ENCODE measurements at regions not wholly inside any gene's neighbourhood (a gene's known extent, or its start where the extent isn't known, plus 50 kb on each side); places are given as distances from the start of the nearest gene placed in this dataset.

DNA sequence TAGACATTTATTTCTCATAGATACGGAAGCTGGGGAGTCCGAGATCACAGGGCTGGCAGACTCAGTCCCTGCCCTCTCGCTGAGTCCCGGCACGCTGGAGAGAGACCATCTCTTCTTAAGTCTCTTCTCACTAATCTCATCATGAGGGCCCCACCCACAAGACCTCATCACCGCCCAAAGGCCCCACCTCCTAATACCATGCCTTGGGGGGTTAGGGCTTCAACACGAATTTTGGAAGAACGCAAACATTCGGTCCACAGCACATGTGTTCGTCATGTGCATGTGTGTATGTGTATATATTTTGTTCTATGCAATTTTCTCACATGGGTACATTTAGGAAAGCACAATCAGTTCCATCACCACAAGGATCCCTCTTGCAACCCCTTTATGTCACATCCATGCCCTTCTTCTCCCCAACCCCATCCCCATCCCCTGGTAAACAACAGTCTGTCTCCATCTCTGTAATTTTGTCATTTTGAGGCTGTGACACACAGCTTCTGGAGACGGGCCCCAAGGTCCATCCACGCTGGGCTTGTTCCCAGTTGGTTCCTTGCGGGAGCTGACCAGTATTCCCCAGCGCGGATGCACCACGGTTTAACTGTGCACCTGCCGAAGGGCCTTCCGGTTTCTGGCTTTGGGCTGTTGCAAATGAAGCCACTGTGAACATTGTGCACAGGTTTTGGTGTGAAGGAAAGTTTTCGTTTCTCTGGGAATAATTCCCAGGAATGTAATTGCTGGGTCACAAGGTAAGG is 317.5 kb upstream of the DIO3 start:
- peak; percentile 74 for DNase-seq (ENCODE audit: insufficient read length, low spot score, missing footprints)
- no peaks in the 10 kb centered on the region for H3K36me3 ChIP-seq (ENCODE audit: insufficient read depth, low read length)
- H3K79me2 ChIP-seq (ENCODE audit: insufficient read depth, low read length): no peaks in the 10 kb centered on the region
- no peak overlapping the region for H2AFZ ChIP-seq (ENCODE audit: low read length)
- H3K4me1 ChIP-seq (ENCODE audit: insufficient read depth, low read length): no peaks in the 10 kb centered on the region
- no peak overlapping the region for H3K4me3 ChIP-seq (ENCODE audit: insufficient read depth, low read length)
- H3K27ac ChIP-seq (ENCODE audit: low read depth, low read length): no peak overlapping the region
- no peaks in the 10 kb centered on the region for H4K20me1 ChIP-seq (ENCODE audit: insufficient read depth, low read length)
- TF ChIP-seq CTCF (IDR thresholded peaks at IDR 0.05; ENCODE audit: extremely low read depth, low read depth, low read length): no peak
- H3K4me2 ChIP-seq (ENCODE audit: insufficient read depth, low read length): no peak overlapping the region
- H3K27me3 ChIP-seq (ENCODE audit: insufficient read depth, low read length): no peaks in the 10 kb centered on the region
- H3K9me3 ChIP-seq (ENCODE audit: low read depth, low read length): no peaks in the 10 kb centered on the region

DNA sequence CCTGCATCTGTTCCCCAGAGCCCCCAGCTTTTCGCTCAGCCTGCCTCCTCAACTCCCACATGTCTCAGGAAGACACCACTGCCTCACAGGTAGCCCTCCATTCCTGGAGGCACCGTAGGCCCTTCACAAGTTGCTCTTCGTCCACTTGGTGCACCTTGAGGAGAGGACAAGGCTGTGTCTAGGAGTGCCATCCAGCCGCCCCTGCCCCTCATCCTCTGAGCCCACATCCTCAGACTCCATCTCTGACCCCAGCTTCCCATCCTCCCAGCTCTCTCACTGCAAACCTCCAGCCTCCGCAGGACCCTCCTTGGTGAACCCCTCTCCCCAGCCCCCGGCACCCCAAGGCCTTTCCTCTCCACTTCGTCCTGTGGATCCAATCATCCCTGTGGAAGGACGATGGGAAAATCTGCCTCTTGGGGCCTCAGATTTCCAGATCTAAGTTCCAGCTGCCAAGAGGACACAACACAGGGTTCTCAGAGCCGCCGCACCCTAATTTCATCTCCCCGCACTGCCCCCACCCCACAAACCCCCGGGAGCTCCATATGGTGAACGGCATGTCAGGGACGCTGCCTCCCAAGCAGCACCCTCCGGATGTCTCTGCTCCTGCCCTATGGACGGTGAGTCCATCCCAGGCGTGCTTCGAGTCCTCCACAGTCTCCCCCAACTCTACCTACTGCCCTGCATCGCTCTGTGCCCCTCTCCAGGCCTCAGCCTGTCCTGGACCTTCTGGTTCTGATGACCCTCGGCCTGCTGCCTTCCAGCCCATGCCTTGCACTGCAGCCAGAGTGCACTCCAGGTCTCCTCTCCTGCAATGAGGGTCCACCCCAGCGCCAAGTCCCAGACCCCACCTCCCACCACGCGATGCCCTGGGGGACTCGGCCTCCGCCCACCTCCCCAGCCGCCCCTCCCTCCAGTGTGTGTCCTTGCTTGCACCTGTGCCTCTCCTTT is 314.1 kb upstream of the DIO3 start:
- Histone ChIP-seq H3K27ac (ENCODE audit: low read depth, low read length) (no peak overlapping the region), H3K9me3 (ENCODE audit: low read depth, low read length) (no peaks in the 10 kb centered on the region), H2AFZ (ENCODE audit: low read length) (no peak overlapping the region), H3K79me2 (ENCODE audit: insufficient read depth, low read length) (no peaks in the 10 kb centered on the region), H3K4me1 (ENCODE audit: insufficient read depth, low read length) (no peaks in the 10 kb centered on the region), H3K36me3 (ENCODE audit: insufficient read depth, low read length) (no peaks in the 10 kb centered on the region), H3K4me3 (ENCODE audit: insufficient read depth, low read length) (no peak overlapping the region), H3K4me2 (ENCODE audit: insufficient read depth, low read length) (no peak overlapping the region), H4K20me1 (ENCODE audit: insufficient read depth, low read length) (no peaks in the 10 kb centered on the region), H3K27me3 (ENCODE audit: insufficient read depth, low read length) (no peaks in the 10 kb centered on the region)
- DNase-seq (ENCODE audit: insufficient read length, low spot score, missing footprints): peak; percentile 38
- no peak for TF ChIP-seq CTCF (IDR thresholded peaks at IDR 0.05; ENCODE audit: extremely low read depth, low read depth, low read length)

DNA sequence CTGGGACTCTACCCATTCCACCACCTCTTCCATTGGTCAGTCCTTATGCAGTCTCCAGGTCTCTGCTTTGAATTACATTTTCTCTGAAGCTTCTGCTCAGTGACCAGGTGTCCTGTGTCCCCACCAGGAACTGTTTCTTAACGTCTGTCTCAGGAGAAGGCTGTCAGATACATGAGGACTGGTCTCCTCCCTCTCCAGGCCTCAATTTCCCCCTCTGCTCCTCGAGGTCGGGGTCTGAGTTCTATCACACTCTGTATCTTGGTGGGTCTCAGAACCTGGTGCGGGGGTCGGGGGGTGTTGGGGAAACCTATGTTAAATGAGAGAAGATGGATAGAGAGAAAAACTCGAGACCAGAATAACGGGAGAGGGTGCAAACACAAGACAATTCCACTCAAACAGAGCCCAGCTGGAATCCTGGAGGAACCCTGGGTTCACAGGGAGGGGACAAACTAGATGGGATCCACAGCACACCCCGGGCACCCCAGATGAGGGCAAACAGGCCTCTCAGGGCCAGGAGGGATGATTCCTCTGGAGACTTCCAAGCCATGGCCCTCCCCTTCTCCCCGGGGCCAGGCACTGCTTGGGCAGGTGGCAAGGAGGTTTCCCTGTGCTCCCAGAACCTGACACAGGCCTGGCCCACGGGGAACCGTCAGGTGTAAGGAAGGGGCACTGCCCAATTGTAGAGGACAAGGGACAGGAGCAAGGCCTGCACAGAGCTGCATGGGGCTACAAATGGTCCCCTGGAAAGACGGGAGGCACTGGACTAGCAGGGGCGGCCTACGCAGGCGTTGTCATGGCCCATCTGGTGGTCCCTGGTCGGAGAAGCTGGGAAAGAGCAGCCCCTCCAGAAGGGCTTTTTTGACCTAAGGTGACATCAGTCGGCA is 313.2 kb upstream of the DIO3 start:
- Histone ChIP-seq H3K27me3 (ENCODE audit: insufficient read depth, low read length) (no peaks in the 10 kb centered on the region), H3K27ac (ENCODE audit: low read depth, low read length) (no peak overlapping the region), H3K79me2 (ENCODE audit: insufficient read depth, low read length) (no peaks in the 10 kb centered on the region), H2AFZ (ENCODE audit: low read length) (no peak overlapping the region), H3K36me3 (ENCODE audit: insufficient read depth, low read length) (no peaks in the 10 kb centered on the region), H3K4me2 (ENCODE audit: insufficient read depth, low read length) (no peak overlapping the region), H4K20me1 (ENCODE audit: insufficient read depth, low read length) (no peaks in the 10 kb centered on the region), H3K4me1 (ENCODE audit: insufficient read depth, low read length) (no peaks in the 10 kb centered on the region), H3K9me3 (ENCODE audit: low read depth, low read length) (no peaks in the 10 kb centered on the region), H3K4me3 (ENCODE audit: insufficient read depth, low read length) (no peak overlapping the region)
- peak; percentile 80 for DNase-seq (ENCODE audit: insufficient read length, low spot score, missing footprints)
- TF ChIP-seq CTCF (IDR thresholded peaks at IDR 0.05; ENCODE audit: extremely low read depth, low read depth, low read length): no peak
